ENCODE measurements at regions not wholly inside any gene's neighbourhood (a gene's known extent, or its start where the extent isn't known, plus 50 kb on each side); places are given as distances from the start of the nearest gene placed in this dataset.

- TF ChIP-seq CTCF (IDR thresholded peaks at IDR 0.05) (peak in 1 of 6 experiments; percentile 7), POLR2A (IDR thresholded peaks at IDR 0.05) (no peak)
These were observed 184.1 kb upstream of the HES1 start for GRCh38 chr3:193951859-193952258.

All from esophagus squamous epithelium (tissue), 4 donors.